D721Med (cell line): ENCODE measurements at regions not wholly inside any gene's neighbourhood (a gene's known extent, or its start where the extent isn't known, plus 50 kb on each side); places are given as distances from the start of the nearest gene placed in this dataset.

Experiments
- DNase-seq: peaks from one replicate; pipeline ENCODE4 v3.0.0; 2011; ENCODE audit warnings: low spot score; ENCODE audit not compliant: insufficient read length
- FAIRE-seq: peaks from 2 replicates; lab custom pipeline; 2011; peaks lifted over from hg19 to GRCh38; lab: Jason Lieb, UNC
- CTCF ChIP-seq: IDR thresholded peaks from 2 replicates; pipeline ENCODE4 v1.5.1; 2012; ENCODE audit warnings: mild to moderate bottlenecking, control low read depth; ENCODE audit not compliant: insufficient read depth; ENCODE audit errors: missing control alignments

- DNase-seq (no peak), FAIRE-seq (no peak)
- TF ChIP-seq CTCF, result no peak
Observed at GRCh38 chr4:56271131-56271530, 116.2 kb downstream of the AASDH start.

- no peak for DNase-seq
- no peak for TF ChIP-seq CTCF
- no peak for FAIRE-seq
Observed at GRCh38 chr4:56267558-56267957, 119.7 kb downstream of the AASDH start.

- DNase-seq, result no peak
- TF ChIP-seq CTCF, result no peak
- FAIRE-seq, result no peak
Observed at GRCh38 chr4:56264873-56265272, 122.4 kb downstream of the AASDH start.

GRCh38 chr4:56261027-56261426 lies 126.3 kb downstream of the AASDH start:
- FAIRE-seq (no peak), DNase-seq (no peak)
- TF ChIP-seq CTCF, result no peak

- DNase-seq (no peak), FAIRE-seq (peak; percentile 16)
- TF ChIP-seq CTCF, result no peak
Observed at GRCh38 chr4:56260320-56260719, 127.0 kb downstream of the AASDH start.

GRCh38 chr4:56259655-56260054 lies 127.6 kb downstream of the AASDH start:
- no peak for DNase-seq
- FAIRE-seq, result no peak
- no peak for TF ChIP-seq CTCF

GRCh38 chr4:56255820-56256219 lies 131.5 kb downstream of the AASDH start:
- DNase-seq (no peak), FAIRE-seq (no peak)
- no peak for TF ChIP-seq CTCF
